WERI-Rb-1 (cell line): ENCODE measurements at regions not wholly inside any gene's neighbourhood (a gene's known extent, or its start where the extent isn't known, plus 50 kb on each side); places are given as distances from the start of the nearest gene placed in this dataset.
"Not testable (repeated sequence)": the region's sequence is repeated elsewhere in the genome, so short reads cannot be mapped to it uniquely, and the experiment has no call there.

Experiments used
- DNase-seq: peaks from one replicate; pipeline ENCODE4 v3.0.0-alpha.2; 2020
- H3K27ac ChIP-seq: fragments of 250-450 bp; sonication (Bioruptor Pico); 2 replicates; pipeline ENCODE4 v1.5.1; 2020; ENCODE audit warnings: mild to moderate bottlenecking, moderate library complexity
- H3K27me3 ChIP-seq: fragments of 250-450 bp; sonication (Bioruptor Pico); 2 replicates; pipeline ENCODE4 v1.5.1; 2021; ENCODE audit warnings: mild to moderate bottlenecking, low read depth, moderate library complexity; ENCODE audit not compliant: insufficient read depth, severe bottlenecking
- H3K36me3 ChIP-seq: fragments of 250-450 bp; sonication (Bioruptor Pico); 2 replicates; pipeline ENCODE4 v1.5.1; 2020; ENCODE audit warnings: mild to moderate bottlenecking, moderate library complexity
- H3K4me3 ChIP-seq: 2 replicates; pipeline ENCODE4 v1.5.1; 2011; ENCODE audit warnings: low read depth, mild to moderate bottlenecking, control low read depth, low read length
- H3K9me3 ChIP-seq: fragments of 250-450 bp; sonication (Bioruptor Pico); 2 replicates; pipeline ENCODE4 v1.5.1; 2021; ENCODE audit warnings: mild to moderate bottlenecking, moderate library complexity; ENCODE audit not compliant: severe bottlenecking
- TF ChIP-seq, protein P1 (sequence below): IDR thresholded peaks from 2 replicates; pipeline ENCODE4 v1.5.1; 2011; ENCODE audit warnings: low read depth, mild to moderate bottlenecking, control low read depth, inconsistent platforms, low read length

- no peaks in the 10 kb centered on the region for H3K36me3 ChIP-seq
- TF ChIP-seq, protein P1, sequence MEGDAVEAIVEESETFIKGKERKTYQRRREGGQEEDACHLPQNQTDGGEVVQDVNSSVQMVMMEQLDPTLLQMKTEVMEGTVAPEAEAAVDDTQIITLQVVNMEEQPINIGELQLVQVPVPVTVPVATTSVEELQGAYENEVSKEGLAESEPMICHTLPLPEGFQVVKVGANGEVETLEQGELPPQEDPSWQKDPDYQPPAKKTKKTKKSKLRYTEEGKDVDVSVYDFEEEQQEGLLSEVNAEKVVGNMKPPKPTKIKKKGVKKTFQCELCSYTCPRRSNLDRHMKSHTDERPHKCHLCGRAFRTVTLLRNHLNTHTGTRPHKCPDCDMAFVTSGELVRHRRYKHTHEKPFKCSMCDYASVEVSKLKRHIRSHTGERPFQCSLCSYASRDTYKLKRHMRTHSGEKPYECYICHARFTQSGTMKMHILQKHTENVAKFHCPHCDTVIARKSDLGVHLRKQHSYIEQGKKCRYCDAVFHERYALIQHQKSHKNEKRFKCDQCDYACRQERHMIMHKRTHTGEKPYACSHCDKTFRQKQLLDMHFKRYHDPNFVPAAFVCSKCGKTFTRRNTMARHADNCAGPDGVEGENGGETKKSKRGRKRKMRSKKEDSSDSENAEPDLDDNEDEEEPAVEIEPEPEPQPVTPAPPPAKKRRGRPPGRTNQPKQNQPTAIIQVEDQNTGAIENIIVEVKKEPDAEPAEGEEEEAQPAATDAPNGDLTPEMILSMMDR: no peak
- no peaks in the 10 kb centered on the region for H3K27me3 ChIP-seq
- H3K9me3 ChIP-seq: no peaks in the 10 kb centered on the region
- no peak for DNase-seq
- no peak overlapping the region for H3K27ac ChIP-seq
- H3K4me3 ChIP-seq: no peak overlapping the region
These were observed 232.2 kb upstream of the HS3ST3A1 start for GRCh38 chr17:13833921-13834320.

- DNase-seq: no peak
- TF ChIP-seq, protein P1: no peak
- H3K9me3 ChIP-seq: no peaks in the 10 kb centered on the region
- H3K36me3 ChIP-seq: no peaks in the 10 kb centered on the region
- H3K27ac ChIP-seq: no peak overlapping the region
- H3K4me3 ChIP-seq: no peak overlapping the region
- no peaks in the 10 kb centered on the region for H3K27me3 ChIP-seq
These were observed 233.4 kb upstream of the HS3ST3A1 start for GRCh38 chr17:13835151-13835550.

DNA sequence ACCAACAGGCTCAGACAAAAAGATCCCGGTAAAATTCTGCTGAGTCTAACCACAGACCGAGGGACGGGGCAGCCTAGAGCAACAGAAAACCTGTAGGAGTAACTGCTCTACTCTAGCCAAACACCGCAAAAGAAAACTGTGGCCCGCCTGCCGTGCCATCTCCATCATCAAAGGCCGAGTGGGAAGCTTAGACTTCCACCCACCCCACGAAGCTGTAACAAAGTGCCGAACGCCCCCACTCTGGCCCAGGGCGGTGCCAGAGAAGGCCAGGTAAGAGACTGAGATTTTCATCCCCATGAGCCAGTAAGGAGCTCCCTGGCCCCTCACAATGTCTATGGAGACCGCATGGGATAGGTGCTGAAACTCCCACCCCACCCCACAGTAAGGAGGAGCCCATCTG is 231.9 kb upstream of the COX10 start:
- H3K36me3 ChIP-seq: no peaks in the 10 kb centered on the region
- H3K9me3 ChIP-seq: no peaks in the 10 kb centered on the region
- TF ChIP-seq, protein P1: no peak
- no peak for DNase-seq
- no peak overlapping the region for H3K4me3 ChIP-seq
- no peaks in the 10 kb centered on the region for H3K27me3 ChIP-seq
- H3K27ac ChIP-seq: no peak overlapping the region

DNA sequence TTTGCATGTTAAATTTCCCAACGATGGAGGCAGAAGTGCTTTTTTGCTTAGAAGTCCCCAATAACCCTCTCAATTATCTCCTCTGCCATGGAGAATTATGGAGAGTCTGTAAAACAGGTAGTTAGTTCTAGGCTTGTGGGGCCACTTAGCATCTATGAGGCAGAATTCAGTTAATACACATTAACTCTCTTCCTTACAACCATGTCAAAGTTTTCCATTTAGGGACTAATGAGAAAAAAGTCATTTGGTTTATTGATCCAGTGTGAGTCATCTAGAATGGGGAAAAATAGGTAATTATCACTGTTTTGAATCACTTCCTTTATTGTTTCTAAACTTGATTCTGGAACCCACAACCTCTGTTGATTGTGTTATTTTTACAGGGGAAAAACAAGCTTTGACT is 229.1 kb upstream of the COX10 start:
- TF ChIP-seq, protein P1: no peak
- Histone ChIP-seq H3K4me3 (no peak overlapping the region), H3K27me3 (no peaks in the 10 kb centered on the region), H3K9me3 (no peaks in the 10 kb centered on the region), H3K27ac (no peak overlapping the region), H3K36me3 (no peaks in the 10 kb centered on the region)
- no peak for DNase-seq

GRCh38 chr17:13843862-13844635 is 225.3 kb upstream of the COX10 start:
- no peak for DNase-seq
- Histone ChIP-seq H3K36me3 (no peaks in the 10 kb centered on the region), H3K27ac (no peak overlapping the region), H3K4me3 (no peak overlapping the region), H3K27me3 (no peaks in the 10 kb centered on the region), H3K9me3 (peaks cover 3% of the 10 kb centered on the region)
- TF ChIP-seq, protein P1: no peak

DNA sequence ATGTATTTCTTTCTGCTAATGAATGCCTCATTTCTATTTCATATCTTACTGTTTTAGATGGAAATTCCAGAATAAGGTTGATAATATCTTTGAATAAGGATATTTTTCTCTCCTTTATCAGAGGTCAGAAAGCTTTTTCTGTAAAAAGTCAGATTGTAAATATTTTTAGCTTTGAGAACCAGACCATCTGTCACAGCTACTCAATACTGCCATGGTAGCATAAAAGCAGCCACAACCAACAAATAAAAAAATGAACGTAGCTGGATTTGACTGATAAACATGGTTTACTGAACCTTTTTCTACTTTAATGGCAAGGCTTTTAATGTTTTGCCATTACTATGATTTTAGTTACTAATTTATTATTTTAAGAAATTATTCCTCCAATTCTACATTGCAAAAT is 217.4 kb upstream of the COX10 start:
- Histone ChIP-seq H3K4me3 (no peak overlapping the region), H3K27ac (no peak overlapping the region), H3K9me3 (peaks cover 3% of the 10 kb centered on the region), H3K36me3 (no peaks in the 10 kb centered on the region), H3K27me3 (no peaks in the 10 kb centered on the region)
- TF ChIP-seq, protein P1: no peak
- DNase-seq: no peak

DNA sequence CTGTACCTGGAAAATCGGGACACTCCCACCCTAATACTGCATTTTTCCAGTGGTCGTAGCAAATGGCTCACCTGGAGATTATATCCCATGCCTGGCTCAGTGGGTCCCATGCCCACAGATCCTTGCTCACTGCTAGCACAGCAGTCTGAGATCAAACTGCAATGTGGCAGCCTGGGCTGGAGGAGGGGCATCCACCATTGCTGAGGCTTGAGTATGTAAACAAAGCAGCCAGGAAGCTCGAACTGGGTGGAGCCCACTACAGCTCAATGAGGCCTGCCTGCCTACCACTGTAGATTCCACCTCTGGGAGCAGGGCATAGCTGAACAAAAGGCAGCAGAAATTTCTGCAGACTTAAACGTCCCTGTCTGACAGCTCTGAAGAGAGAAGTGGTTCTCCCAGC is 213.6 kb upstream of the COX10 start:
- not testable (repeated sequence) for H3K27ac ChIP-seq, H3K36me3 ChIP-seq, H3K4me3 ChIP-seq, H3K27me3 ChIP-seq, H3K9me3 ChIP-seq, DNase-seq
